MCF 10A (cell line): ENCODE measurements at regions not wholly inside any gene's neighbourhood (a gene's known extent, or its start where the extent isn't known, plus 50 kb on each side); places are given as distances from the start of the nearest gene placed in this dataset.

Source experiments
- BruUV-seq: library from RNA; stranded (reverse); fragments of 400-500 nt; replicated peaks from 2 replicates; lab custom pipeline; 2021; lab: Mats Ljungman, UMichigan
- CTCF ChIA-PET: fragments of 300-600 bp; sonication (Branson Sonifier 250); formaldehyde crosslinking; extraction: SDS; loops from one replicate; lab custom pipeline; 2021; ENCODE audit warnings: antibody characterized with exemption, inconsistent platforms; lab: Yijun Ruan, JAX
- POLR2A ChIA-PET: fragments of 300-600, 350-650 bp; sonication (Branson Sonifier 250); formaldehyde crosslinking; extraction: SDS; loops from one replicate; lab custom pipeline; 2020; ENCODE audit warnings: antibody characterized with exemption, inconsistent platforms; lab: Yijun Ruan, JAX
- DNase-seq: peaks from one replicate; pipeline ENCODE4 v3.0.0-alpha.2; 2018; ENCODE audit not compliant: unreplicated experiment
- H3K27ac Mint-ChIP-seq: one replicate; pipeline ENCODE4 v1.8.0; 2022; ENCODE audit warnings: mild to moderate bottlenecking, low read depth, mixed read lengths; ENCODE audit not compliant: unreplicated experiment
- H3K27me3 Mint-ChIP-seq: one replicate; pipeline ENCODE4 v1.8.0; 2022; ENCODE audit warnings: mixed read lengths; ENCODE audit not compliant: insufficient read depth, unreplicated experiment
- H3K36me3 Mint-ChIP-seq: one replicate; pipeline ENCODE4 v1.8.0; 2022; ENCODE audit warnings: mild to moderate bottlenecking, moderate library complexity, mixed read lengths; ENCODE audit not compliant: insufficient read depth, unreplicated experiment
- H3K4me1 Mint-ChIP-seq: one replicate; pipeline ENCODE4 v1.8.0; 2022; ENCODE audit warnings: mixed read lengths; ENCODE audit not compliant: insufficient read depth, unreplicated experiment
- H3K4me3 Mint-ChIP-seq: one replicate; pipeline ENCODE4 v1.8.0; 2022; ENCODE audit warnings: mild to moderate bottlenecking, moderate library complexity, mixed read lengths; ENCODE audit not compliant: unreplicated experiment
- H3K9me3 Mint-ChIP-seq: one replicate; pipeline ENCODE4 v1.8.0; 2022; ENCODE audit warnings: mixed read lengths; ENCODE audit not compliant: unreplicated experiment
- intact Hi-C: fragments of 100-400 bp; cut with micrococcal nuclease; formaldehyde crosslinking; loops from 2 replicates; pipeline ENCODE4 v1.14.1; 2022
- TF ChIP-seq, protein P1 (sequence below): fragments of 200-600 bp; IDR thresholded peaks from one replicate; pipeline ENCODE4 v1.8.0; 2022; ENCODE audit warnings: antibody characterized with exemption, mild to moderate bottlenecking; ENCODE audit not compliant: unreplicated experiment

DNA sequence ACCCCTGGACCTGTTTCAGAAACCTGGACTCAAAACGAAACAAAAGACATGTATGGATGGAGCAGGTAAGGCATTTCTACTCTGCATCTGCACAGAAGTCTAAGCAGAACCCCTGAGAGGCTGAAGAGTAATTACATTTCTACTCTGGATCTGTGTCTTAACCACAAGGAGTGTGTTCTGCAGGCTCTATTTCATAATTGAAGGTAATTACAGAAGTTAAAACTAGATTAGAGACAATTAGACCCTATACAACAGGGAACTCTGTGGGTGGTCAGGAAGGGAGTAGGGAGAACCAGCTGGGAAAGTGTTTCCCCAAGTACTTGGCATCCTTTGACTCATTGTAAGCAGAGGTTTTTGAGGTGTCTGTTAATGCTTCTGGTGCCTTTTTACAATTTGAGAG is 69.8 kb downstream of the IGSF1 start:
- BruUV-seq = no TSS peak
- TF ChIP-seq, protein P1, sequence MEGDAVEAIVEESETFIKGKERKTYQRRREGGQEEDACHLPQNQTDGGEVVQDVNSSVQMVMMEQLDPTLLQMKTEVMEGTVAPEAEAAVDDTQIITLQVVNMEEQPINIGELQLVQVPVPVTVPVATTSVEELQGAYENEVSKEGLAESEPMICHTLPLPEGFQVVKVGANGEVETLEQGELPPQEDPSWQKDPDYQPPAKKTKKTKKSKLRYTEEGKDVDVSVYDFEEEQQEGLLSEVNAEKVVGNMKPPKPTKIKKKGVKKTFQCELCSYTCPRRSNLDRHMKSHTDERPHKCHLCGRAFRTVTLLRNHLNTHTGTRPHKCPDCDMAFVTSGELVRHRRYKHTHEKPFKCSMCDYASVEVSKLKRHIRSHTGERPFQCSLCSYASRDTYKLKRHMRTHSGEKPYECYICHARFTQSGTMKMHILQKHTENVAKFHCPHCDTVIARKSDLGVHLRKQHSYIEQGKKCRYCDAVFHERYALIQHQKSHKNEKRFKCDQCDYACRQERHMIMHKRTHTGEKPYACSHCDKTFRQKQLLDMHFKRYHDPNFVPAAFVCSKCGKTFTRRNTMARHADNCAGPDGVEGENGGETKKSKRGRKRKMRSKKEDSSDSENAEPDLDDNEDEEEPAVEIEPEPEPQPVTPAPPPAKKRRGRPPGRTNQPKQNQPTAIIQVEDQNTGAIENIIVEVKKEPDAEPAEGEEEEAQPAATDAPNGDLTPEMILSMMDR = no peak
- intact Hi-C loops = no loop called here
- no peak for DNase-seq
- CTCF ChIA-PET = interaction anchor here (0.6 kb wide), 1 partner anchor 303 kb away, joined by 3 read pairs; no protein-coding TSS in a partner anchor
- H3K4me3 Mint-ChIP-seq = no peak overlapping the region
- H3K9me3 Mint-ChIP-seq = no peaks in the 10 kb centered on the region
- H3K4me1 Mint-ChIP-seq = no peaks in the 10 kb centered on the region
- POLR2A ChIA-PET = no interaction called here
- no peaks in the 10 kb centered on the region for H3K36me3 Mint-ChIP-seq
- no peak overlapping the region for H3K27ac Mint-ChIP-seq
- peaks cover 19% of the 10 kb centered on the region for H3K27me3 Mint-ChIP-seq

DNA sequence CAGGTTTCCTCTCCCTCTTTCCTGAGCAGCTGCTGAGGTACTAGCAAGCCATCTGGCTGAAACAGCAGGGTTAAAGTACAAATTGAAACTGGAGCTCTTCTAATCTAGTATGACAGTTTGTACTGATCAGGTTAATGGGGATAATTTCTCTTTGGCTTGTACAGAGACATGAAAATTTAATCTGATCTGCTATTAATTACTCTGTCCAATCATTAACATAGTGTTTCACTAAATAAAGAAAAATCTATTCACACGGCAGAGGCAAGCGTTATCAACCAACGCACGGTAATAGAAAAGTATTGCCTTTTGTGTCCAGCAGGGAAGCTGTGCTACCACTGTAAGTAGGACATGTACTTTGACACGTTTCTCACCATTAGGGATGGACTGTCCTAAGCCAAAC is 71.1 kb downstream of the IGSF1 start:
- ChIA-PET POLR2A (no interaction called here), CTCF (no interaction called here)
- BruUV-seq = no TSS peak
- Mint-ChIP-seq H3K9me3 (no peaks in the 10 kb centered on the region), H3K27me3 (peaks cover 19% of the 10 kb centered on the region), H3K27ac (no peak overlapping the region), H3K4me3 (no peak overlapping the region), H3K4me1 (no peaks in the 10 kb centered on the region), H3K36me3 (no peaks in the 10 kb centered on the region)
- DNase-seq = no peak
- intact Hi-C loops = no loop called here
- TF ChIP-seq, protein P1 = no peak

DNA sequence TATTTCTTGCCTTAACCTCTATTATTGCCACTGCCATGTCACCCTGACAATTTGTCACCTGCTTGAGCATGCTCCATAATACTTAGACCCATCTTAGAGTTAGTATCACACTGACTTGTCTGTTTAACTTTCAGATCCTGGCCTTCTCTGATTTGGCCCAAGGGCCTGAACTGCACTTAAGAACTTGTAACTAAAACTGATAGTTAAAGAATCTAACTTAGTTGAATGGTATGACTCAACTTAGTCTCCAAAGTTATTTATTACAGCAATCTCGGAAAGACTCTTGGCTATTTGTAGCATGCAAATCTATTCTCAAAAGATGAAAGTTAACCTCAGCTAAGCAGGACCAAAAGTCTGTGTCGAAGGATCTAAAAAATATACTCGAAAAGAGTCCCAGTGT is 72.3 kb downstream of the IGSF1 start:
- no peak overlapping the region for H3K27ac Mint-ChIP-seq
- TF ChIP-seq, protein P1 = no peak
- no TSS peak for BruUV-seq

DNA sequence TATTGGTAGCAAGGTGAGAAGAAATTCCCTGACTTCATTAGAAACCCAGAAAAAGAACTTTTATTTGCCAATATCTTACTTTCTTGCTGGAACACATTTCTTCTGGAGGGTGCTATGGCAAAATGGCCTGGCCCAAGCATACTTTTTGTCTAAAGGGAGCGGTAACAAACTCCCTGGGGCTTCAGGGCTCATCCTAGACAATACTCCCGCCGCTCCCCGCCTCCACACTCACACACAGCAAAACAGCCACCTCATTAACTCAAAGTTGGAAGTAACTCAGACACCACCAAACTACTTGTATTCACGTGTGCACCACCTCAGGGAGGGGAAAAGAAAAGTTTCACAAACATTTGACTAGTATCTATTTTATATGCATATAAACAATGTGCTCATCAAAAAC is 75.7 kb downstream of the IGSF1 start:
- BruUV-seq = no TSS peak
- Mint-ChIP-seq H3K36me3 (no peaks in the 10 kb centered on the region), H3K27ac (no peak overlapping the region), H3K4me3 (no peak overlapping the region), H3K9me3 (no peaks in the 10 kb centered on the region), H3K27me3 (peaks cover 26% of the 10 kb centered on the region), H3K4me1 (no peaks in the 10 kb centered on the region)
- TF ChIP-seq, protein P1 = no peak
- POLR2A ChIA-PET = no interaction called here
- DNase-seq = no peak
- CTCF ChIA-PET = no interaction called here
- intact Hi-C loops = no loop called here

More for the DNA sequence above, 72.3 kb downstream of the IGSF1 start:
- intact Hi-C loops = no loop called here
- H3K4me3 Mint-ChIP-seq = no peak overlapping the region
- H3K27me3 Mint-ChIP-seq = peaks cover 26% of the 10 kb centered on the region
- H3K4me1 Mint-ChIP-seq = no peaks in the 10 kb centered on the region
- POLR2A ChIA-PET = no interaction called here
- no peaks in the 10 kb centered on the region for H3K9me3 Mint-ChIP-seq
- no peak for DNase-seq
- CTCF ChIA-PET = no interaction called here
- no peaks in the 10 kb centered on the region for H3K36me3 Mint-ChIP-seq
